ENCODE measurements at regions not wholly inside any gene's neighbourhood (a gene's known extent, or its start where the extent isn't known, plus 50 kb on each side); places are given as distances from the start of the nearest gene placed in this dataset.

DNA sequence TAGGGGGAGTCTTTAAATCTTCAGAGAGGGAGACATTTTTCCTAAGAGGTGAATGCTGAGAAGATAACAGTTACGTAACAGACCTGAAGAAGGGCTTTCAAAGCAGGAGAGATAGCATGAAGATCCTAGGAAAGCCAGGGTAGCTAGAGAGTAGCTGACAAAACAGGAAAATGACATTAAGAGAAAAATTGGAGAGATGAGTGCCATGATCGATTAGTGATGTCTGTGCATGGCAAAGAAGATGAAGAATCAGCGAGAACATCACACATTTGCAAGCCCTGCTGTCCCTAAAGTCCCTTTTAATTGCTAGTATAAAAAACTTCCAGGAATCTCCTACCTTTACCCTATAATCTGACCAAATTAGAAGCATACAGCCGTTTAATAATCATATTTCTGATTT, 116.9 kb upstream of the PAX6 start:
- no peak for TF ChIP-seq POLR2A (IDR thresholded peaks at IDR 0.05)
- TF ChIP-seq, protein P1, sequence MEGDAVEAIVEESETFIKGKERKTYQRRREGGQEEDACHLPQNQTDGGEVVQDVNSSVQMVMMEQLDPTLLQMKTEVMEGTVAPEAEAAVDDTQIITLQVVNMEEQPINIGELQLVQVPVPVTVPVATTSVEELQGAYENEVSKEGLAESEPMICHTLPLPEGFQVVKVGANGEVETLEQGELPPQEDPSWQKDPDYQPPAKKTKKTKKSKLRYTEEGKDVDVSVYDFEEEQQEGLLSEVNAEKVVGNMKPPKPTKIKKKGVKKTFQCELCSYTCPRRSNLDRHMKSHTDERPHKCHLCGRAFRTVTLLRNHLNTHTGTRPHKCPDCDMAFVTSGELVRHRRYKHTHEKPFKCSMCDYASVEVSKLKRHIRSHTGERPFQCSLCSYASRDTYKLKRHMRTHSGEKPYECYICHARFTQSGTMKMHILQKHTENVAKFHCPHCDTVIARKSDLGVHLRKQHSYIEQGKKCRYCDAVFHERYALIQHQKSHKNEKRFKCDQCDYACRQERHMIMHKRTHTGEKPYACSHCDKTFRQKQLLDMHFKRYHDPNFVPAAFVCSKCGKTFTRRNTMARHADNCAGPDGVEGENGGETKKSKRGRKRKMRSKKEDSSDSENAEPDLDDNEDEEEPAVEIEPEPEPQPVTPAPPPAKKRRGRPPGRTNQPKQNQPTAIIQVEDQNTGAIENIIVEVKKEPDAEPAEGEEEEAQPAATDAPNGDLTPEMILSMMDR (IDR thresholded peaks at IDR 0.05), result no peak
